ENCODE measurements at regions not wholly inside any gene's neighbourhood (a gene's known extent, or its start where the extent isn't known, plus 50 kb on each side); places are given as distances from the start of the nearest gene placed in this dataset.

DNA sequence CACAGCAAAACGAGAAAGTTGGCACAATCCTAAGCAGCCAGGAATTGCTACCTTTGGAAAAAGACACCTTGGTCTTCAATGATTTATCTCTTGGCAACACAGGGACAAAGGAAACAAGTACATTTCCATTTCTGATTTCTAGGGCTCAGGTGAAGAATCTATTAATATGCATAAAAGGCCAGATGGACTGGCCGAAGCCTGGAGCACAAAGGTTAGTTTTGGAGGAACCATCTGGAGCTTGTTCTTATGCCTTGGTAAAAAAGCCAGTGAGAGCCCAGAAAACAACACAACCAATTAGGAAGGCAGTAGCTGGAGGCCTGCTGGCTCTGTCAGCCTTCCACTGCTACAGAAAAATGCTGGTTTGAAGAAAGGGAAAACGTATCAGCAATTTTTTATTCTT, 713.5 kb upstream of the API5 start:
- DNase-seq (ENCODE audit: low spot score), result no peak
- no peak overlapping the region for H3K27ac Mint-ChIP-seq
- H3K9me3 Mint-ChIP-seq, result peaks cover 9% of the 10 kb centered on the region
- H3K27me3 Mint-ChIP-seq, result no peaks in the 10 kb centered on the region
- no peaks in the 10 kb centered on the region for H3K36me3 Mint-ChIP-seq
- H3K4me1 Mint-ChIP-seq (ENCODE audit: low read depth in 2 of 2), result no peaks in the 10 kb centered on the region
- H3K4me3 Mint-ChIP-seq, result no peak overlapping the region
- ATAC-seq, result no peak

- Mint-ChIP-seq H3K27ac (no peak overlapping the region), H3K4me1 (ENCODE audit: low read depth in 2 of 2) (no peaks in the 10 kb centered on the region)
Measured at GRCh38 chr11:42620796-42621195, 691.0 kb upstream of the API5 start.

DNA sequence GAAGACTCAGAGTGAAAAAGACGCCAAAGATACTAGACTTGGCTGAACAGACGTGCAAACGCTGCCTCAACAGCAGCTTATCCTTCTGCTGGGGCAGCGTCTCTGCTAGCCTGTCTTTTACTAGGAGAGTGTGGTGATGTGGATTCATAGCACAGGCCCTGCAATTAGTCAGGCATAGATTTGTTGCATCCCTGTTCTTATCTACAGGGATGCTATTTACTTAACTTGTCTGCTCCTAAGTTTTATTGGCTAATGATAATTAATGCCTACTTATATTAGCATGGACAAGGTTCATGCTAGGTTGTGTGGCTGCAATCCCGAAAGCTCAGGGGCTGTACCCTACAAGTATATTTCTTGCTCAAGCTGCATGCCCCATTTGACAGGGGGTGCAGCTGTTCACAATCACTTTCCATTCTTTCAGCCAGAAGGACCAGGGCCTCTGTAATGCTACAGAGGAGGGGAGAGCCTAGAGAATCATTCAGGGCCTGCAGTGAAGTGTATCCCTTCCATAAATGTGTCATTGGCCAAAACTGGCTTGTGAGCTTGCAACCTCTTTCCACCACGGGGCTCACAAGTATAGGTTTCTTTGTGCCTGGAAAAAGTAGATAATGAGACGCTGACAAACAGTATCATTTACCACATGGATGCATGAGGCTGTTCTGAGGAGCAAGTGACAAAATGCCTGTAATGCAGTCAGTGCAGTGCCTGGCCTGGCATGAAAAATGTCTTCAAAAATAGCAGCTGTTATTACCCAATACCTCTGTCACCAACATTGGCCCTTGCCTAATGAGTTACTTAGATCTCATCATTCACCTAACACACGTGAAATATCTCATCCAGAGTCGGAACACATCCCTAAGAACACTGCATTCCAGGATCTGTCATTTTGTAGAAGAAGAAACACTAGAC, 685.8 kb upstream of the API5 start:
- no peak overlapping the region for H3K27ac Mint-ChIP-seq
- H3K4me3 Mint-ChIP-seq, result no peak overlapping the region
- H3K36me3 Mint-ChIP-seq, result no peaks in the 10 kb centered on the region
- no peaks in the 10 kb centered on the region for H3K27me3 Mint-ChIP-seq
- DNase-seq (ENCODE audit: low spot score) (no peak), ATAC-seq (no peak)
- H3K4me1 Mint-ChIP-seq (ENCODE audit: low read depth in 2 of 2), result no peaks in the 10 kb centered on the region
- H3K9me3 Mint-ChIP-seq, result peaks cover 6% of the 10 kb centered on the region

More at GRCh38 chr11:42620796-42621195, 691.0 kb upstream of the API5 start:
- H3K36me3 Mint-ChIP-seq, result peaks cover 6% of the 10 kb centered on the region
- peaks cover 8% of the 10 kb centered on the region for H3K9me3 Mint-ChIP-seq
- H3K27me3 Mint-ChIP-seq, result no peaks in the 10 kb centered on the region
- DNase-seq (ENCODE audit: low spot score) (no peak), ATAC-seq (no peak)
- no peak overlapping the region for H3K4me3 Mint-ChIP-seq

- Mint-ChIP-seq H3K36me3 (peaks cover 6% of the 10 kb centered on the region), H3K27me3 (no peaks in the 10 kb centered on the region), H3K4me1 (ENCODE audit: low read depth in 2 of 2) (no peaks in the 10 kb centered on the region), H3K4me3 (no peak overlapping the region), H3K27ac (no peak overlapping the region), H3K9me3 (peaks cover 12% of the 10 kb centered on the region)
- no peak for ATAC-seq
- no peak for DNase-seq (ENCODE audit: low spot score)
Measured at GRCh38 chr11:42631220-42631843, 680.5 kb upstream of the API5 start.

- Mint-ChIP-seq H3K27ac (no peak overlapping the region), H3K9me3 (peaks cover 22% of the 10 kb centered on the region), H3K27me3 (no peaks in the 10 kb centered on the region), H3K4me3 (no peak overlapping the region), H3K4me1 (ENCODE audit: low read depth in 2 of 2) (no peaks in the 10 kb centered on the region), H3K36me3 (no peaks in the 10 kb centered on the region)
- DNase-seq (ENCODE audit: low spot score) (no peak), ATAC-seq (no peak)
Measured at GRCh38 chr11:42646959-42647358, 664.8 kb upstream of the API5 start.

DNA sequence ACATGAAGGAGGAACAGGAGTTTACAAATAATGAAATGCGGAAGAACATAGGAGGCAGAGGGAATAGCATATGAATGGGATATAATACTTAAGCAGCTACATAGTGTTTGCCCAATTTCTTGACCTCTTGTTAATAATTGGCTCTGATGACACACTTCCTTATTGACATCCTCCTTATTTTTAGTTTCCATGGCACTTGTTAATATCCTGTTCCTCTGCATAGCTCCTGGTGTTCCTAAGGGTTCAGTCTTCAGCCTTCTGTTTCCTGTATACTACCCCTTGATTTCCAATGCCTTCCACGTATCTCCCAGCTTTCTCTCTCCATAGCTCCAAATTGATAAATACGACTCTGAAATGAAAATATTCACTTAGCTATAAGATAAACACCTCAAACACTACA, 663.8 kb upstream of the API5 start:
- Mint-ChIP-seq H3K36me3 (no peaks in the 10 kb centered on the region), H3K4me1 (ENCODE audit: low read depth in 2 of 2) (no peaks in the 10 kb centered on the region)
- no peak for ATAC-seq

DNA sequence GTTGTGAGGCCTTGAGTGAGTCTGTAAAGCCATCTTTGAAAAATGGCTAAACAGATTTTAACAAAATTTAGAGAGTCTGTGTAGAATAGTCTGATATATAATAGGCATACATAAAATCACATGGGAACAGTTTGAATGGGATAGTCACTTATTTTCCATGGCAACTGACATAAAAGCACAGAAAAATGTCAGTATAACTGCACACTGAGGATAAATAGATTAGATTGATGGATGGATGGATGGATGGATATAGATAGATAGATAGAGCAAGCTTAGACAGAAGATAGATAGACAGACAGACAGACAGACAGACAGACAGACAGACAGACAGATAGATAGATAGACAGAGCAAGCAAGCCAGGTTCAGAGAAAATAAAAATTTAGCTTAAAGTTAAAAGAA, 660.2 kb upstream of the API5 start:
- DNase-seq (ENCODE audit: low spot score) (no peak), ATAC-seq (no peak)
- H3K27me3 Mint-ChIP-seq, result no peaks in the 10 kb centered on the region
- H3K27ac Mint-ChIP-seq, result no peak overlapping the region
- no peak overlapping the region for H3K4me3 Mint-ChIP-seq
- peaks cover 25% of the 10 kb centered on the region for H3K9me3 Mint-ChIP-seq
- no peaks in the 10 kb centered on the region for H3K36me3 Mint-ChIP-seq
- no peaks in the 10 kb centered on the region for H3K4me1 Mint-ChIP-seq (ENCODE audit: low read depth in 2 of 2)

More for the DNA sequence above, 663.8 kb upstream of the API5 start:
- DNase-seq (ENCODE audit: low spot score), result no peak
- H3K27ac Mint-ChIP-seq, result no peak overlapping the region
- no peak overlapping the region for H3K4me3 Mint-ChIP-seq
- peaks cover 24% of the 10 kb centered on the region for H3K9me3 Mint-ChIP-seq
- no peaks in the 10 kb centered on the region for H3K27me3 Mint-ChIP-seq

DNA sequence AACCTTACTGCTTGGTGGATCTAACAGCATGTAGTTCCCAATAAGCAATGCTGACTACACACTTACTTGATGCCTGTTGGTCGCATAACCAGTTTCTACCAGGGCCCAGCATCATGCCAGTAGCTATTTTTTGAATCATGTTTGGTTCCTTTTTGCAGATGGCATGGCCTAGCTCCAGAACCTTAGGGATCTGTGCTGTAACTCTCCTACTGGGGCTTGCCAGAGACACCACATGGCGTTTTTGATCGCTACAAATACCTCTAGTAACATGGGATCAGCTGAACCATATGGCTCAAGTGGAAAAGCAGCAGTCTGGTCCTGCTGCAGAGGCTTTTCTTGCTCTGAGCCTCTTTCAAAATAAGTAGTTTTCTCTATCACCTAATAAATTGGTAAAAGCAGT, 654.6 kb upstream of the API5 start:
- Mint-ChIP-seq H3K27ac (no peak overlapping the region), H3K9me3 (peaks cover 17% of the 10 kb centered on the region), H3K36me3 (no peaks in the 10 kb centered on the region), H3K4me1 (ENCODE audit: low read depth in 2 of 2) (no peaks in the 10 kb centered on the region), H3K27me3 (no peaks in the 10 kb centered on the region), H3K4me3 (no peak overlapping the region)
- DNase-seq (ENCODE audit: low spot score), result no peak
- ATAC-seq, result no peak

- DNase-seq (ENCODE audit: low spot score) (no peak), ATAC-seq (no peak)
- no peaks in the 10 kb centered on the region for H3K27me3 Mint-ChIP-seq
- H3K36me3 Mint-ChIP-seq, result no peaks in the 10 kb centered on the region
- no peak overlapping the region for H3K4me3 Mint-ChIP-seq
- peaks cover 23% of the 10 kb centered on the region for H3K9me3 Mint-ChIP-seq
- no peak overlapping the region for H3K27ac Mint-ChIP-seq
- H3K4me1 Mint-ChIP-seq (ENCODE audit: low read depth in 2 of 2), result no peaks in the 10 kb centered on the region
Measured at GRCh38 chr11:42661942-42662341, 649.9 kb upstream of the API5 start.

DNA sequence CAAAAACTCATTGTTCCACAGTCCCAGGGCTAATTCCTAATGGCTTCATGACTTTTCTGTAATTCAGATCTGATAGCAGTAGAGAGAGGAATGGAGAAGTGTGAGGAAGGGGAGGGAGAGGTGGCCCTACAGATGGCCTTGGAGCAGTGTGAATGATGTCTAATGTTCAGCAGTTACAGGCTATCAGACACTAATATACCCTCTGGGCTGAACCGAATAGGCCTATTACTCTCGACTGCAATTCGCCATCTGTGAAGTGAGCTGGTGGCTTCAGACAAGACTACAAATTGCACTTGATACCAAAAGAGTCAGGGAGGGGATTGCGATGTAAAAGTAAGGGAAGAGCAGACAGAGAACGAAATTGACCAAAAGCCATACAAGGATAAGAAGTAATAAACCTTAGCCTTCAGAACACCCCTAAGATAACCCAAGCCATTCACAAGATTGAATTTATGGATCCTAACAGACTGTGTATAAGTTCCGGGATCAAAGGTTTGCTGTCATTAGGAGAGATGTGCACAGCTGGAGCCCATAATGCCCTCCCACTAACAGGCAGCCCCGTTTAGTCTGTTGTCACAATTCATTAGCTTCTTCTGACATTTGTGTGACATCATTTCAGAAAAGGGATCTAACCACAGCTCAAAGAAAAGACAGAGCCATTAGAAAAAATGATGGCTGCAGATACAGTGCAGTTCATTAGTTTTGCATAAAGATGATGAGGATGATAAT, 642.4 kb upstream of the API5 start:
- Mint-ChIP-seq H3K27ac (no peak overlapping the region), H3K27me3 (no peaks in the 10 kb centered on the region), H3K4me3 (no peak overlapping the region), H3K9me3 (peaks cover 22% of the 10 kb centered on the region), H3K36me3 (no peaks in the 10 kb centered on the region), H3K4me1 (ENCODE audit: low read depth in 2 of 2) (no peaks in the 10 kb centered on the region)
- DNase-seq (ENCODE audit: low spot score) (no peak), ATAC-seq (no peak)

DNA sequence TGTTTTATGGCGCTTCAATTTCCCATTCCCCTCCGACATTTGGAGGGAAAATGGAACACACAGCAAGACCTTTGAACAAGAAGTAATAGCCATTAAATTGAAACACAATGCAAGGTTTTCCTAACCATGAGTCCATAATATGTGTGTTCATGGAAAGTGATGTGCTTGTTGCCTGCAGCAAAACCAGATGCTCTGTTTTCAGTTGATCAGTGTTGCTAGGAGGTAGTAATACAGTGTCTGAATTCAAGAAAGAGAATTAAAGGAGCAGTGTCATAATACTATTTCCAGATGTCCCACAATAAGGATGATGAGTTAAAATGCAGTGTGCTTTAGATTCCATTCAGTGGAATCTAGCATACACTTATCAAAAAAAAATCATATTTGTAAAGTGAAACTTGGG, 637.4 kb upstream of the API5 start:
- Mint-ChIP-seq H3K9me3 (peaks cover 13% of the 10 kb centered on the region), H3K27me3 (no peaks in the 10 kb centered on the region), H3K27ac (no peak overlapping the region), H3K36me3 (no peaks in the 10 kb centered on the region), H3K4me1 (ENCODE audit: low read depth in 2 of 2) (no peaks in the 10 kb centered on the region), H3K4me3 (no peak overlapping the region)
- ATAC-seq (no peak), DNase-seq (ENCODE audit: low spot score) (no peak)

GRCh38 chr11:42707541-42707940, 604.3 kb upstream of the API5 start:
- Mint-ChIP-seq H3K36me3 (no peaks in the 10 kb centered on the region), H3K9me3 (peaks cover 16% of the 10 kb centered on the region), H3K27ac (no peak overlapping the region), H3K4me1 (ENCODE audit: low read depth in 2 of 2) (no peaks in the 10 kb centered on the region), H3K4me3 (no peak overlapping the region), H3K27me3 (no peaks in the 10 kb centered on the region)
- ATAC-seq, result no peak
- no peak for DNase-seq (ENCODE audit: low spot score)

GRCh38 chr11:42709216-42709615, 602.6 kb upstream of the API5 start:
- DNase-seq (ENCODE audit: low spot score) (no peak), ATAC-seq (no peak)
- Mint-ChIP-seq H3K27ac (no peak overlapping the region), H3K4me1 (ENCODE audit: low read depth in 2 of 2) (no peaks in the 10 kb centered on the region), H3K27me3 (no peaks in the 10 kb centered on the region), H3K4me3 (no peak overlapping the region), H3K9me3 (peaks cover 16% of the 10 kb centered on the region), H3K36me3 (no peaks in the 10 kb centered on the region)

DNA sequence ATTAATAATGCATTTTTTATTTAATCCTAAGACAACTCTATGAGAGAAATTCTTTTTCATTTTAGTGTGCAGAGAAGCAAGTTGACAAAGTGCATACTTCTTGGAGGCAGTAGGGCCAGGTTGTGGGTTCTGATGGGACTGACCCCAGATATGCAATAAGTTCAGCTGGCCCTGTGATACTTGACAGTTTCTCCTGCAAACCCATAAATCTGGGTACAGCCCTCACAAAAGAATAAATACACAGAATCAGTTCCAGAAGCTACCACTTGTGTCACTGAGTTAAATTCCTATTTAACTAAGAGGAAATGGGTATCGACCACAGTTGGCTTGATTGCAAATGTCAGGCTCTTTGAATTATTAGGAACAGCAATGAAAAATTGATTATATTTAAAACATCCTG, 598.5 kb upstream of the API5 start:
- no peaks in the 10 kb centered on the region for H3K27me3 Mint-ChIP-seq
- no peak for DNase-seq (ENCODE audit: low spot score)
- no peak overlapping the region for H3K27ac Mint-ChIP-seq
- ATAC-seq, result no peak
- H3K9me3 Mint-ChIP-seq, result peaks cover 19% of the 10 kb centered on the region
- no peaks in the 10 kb centered on the region for H3K4me1 Mint-ChIP-seq (ENCODE audit: low read depth in 2 of 2)
- H3K36me3 Mint-ChIP-seq, result no peaks in the 10 kb centered on the region
- H3K4me3 Mint-ChIP-seq, result no peak overlapping the region

Data from natural killer cell treated with Interleukin-12 subunit alpha and Interleukin-12 subunit beta and Interleukin-15 and Interleukin-18, amount 100 ng/mL, for 72 hours (primary cell).